PFSK-1 (cell line): ENCODE measurements at regions not wholly inside any gene's neighbourhood (a gene's known extent, or its start where the extent isn't known, plus 50 kb on each side); places are given as distances from the start of the nearest gene placed in this dataset.

Source experiments
- FOXP2 ChIP-seq: optimal IDR thresholded peaks from 2 replicates; pipeline ENCODE3; 2011; ENCODE audit warnings: borderline replicate concordance, control low read depth, inconsistent platforms; ENCODE audit not compliant: insufficient read depth; ENCODE audit errors: extremely low read length, extremely low read depth
- POLR2AphosphoS5 ChIP-seq: IDR thresholded peaks from 2 replicates; pipeline ENCODE4 v1.6.1; 2012; ENCODE audit warnings: low read depth, mild to moderate bottlenecking, control low read depth, low read length, moderate library complexity
- REST ChIP-seq, 2 experiments: IDR thresholded peaks; 2 replicates each; pipeline versions ENCODE4 v1.6.1 to v1.8.0; 2011 to 2012; ENCODE audit warnings: low read depth in 2 of 2, low read length in 2 of 2, control low read depth in 1 of 2, inconsistent platforms in 1 of 2, mild to moderate bottlenecking in 1 of 2, moderate library complexity in 1 of 2; ENCODE audit not compliant: insufficient read depth in 1 of 2
- SIN3A ChIP-seq: IDR thresholded peaks from 2 replicates; pipeline ENCODE4 v1.6.1; 2012; ENCODE audit warnings: mild to moderate bottlenecking, low read length, moderate library complexity, borderline replicate concordance; ENCODE audit not compliant: insufficient read depth
- TAF1 ChIP-seq: IDR thresholded peaks from 2 replicates; pipeline ENCODE4 v1.6.1; 2012; ENCODE audit warnings: low read length, control low read depth, borderline replicate concordance; ENCODE audit not compliant: insufficient read depth

GRCh38 chr3:34783876-34784275 is 855.4 kb upstream of the ARPP21 start:
- TF ChIP-seq REST (IDR thresholded peaks at IDR 0.05; ENCODE audit: insufficient read depth in 1 of 2, low read depth in 2 of 2, low read length in 2 of 2), result no peak
- TF ChIP-seq TAF1, result no peak
- no peak for TF ChIP-seq POLR2AphosphoS5
- TF ChIP-seq SIN3A, result no peak
- TF ChIP-seq FOXP2, result no peak
